Loucy (cell line): ENCODE measurements at regions not wholly inside any gene's neighbourhood (a gene's known extent, or its start where the extent isn't known, plus 50 kb on each side); places are given as distances from the start of the nearest gene placed in this dataset.

Source experiments
- H2AFZ ChIP-seq: fragments of 200-600 bp; sonication (generic); 2 replicates; pipeline ENCODE4 v1.6.0; 2016; ENCODE audit warnings: antibody characterized with exemption, mild to moderate bottlenecking, low read length, moderate library complexity
- H3F3A ChIP-seq: fragments of 200-600 bp; 2 replicates; pipeline ENCODE4 v1.6.0; 2016; ENCODE audit warnings: antibody characterized with exemption, low read depth, mild to moderate bottlenecking
- H3K27me3 ChIP-seq: fragments of 200-600 bp; sonication (generic); 2 replicates; pipeline ENCODE4 v1.6.1; 2014; ENCODE audit warnings: low read length, mild to moderate bottlenecking; ENCODE audit not compliant: insufficient read depth, poor library complexity, severe bottlenecking
- H3K36me3 ChIP-seq: fragments of 200-600 bp; sonication (generic); 2 replicates; pipeline ENCODE4 v1.6.1; 2016; ENCODE audit warnings: low read length; ENCODE audit not compliant: insufficient read depth
- H3K4me1 ChIP-seq: fragments of 200-600 bp; sonication (generic); 2 replicates; pipeline ENCODE4 v1.5.1; 2014; ENCODE audit warnings: low read length, mild to moderate bottlenecking; ENCODE audit not compliant: insufficient read depth, poor library complexity, severe bottlenecking
- H3K4me2 ChIP-seq: fragments of 200-600 bp; sonication (generic); 2 replicates; pipeline ENCODE4 v1.6.0; 2014; ENCODE audit warnings: antibody characterized with exemption, low read length, low read depth, mild to moderate bottlenecking; ENCODE audit not compliant: poor library complexity, severe bottlenecking
- H3K4me3 ChIP-seq: fragments of 200-600 bp; sonication (generic); 2 replicates; pipeline ENCODE4 v1.5.1; 2014; ENCODE audit warnings: low read length, mild to moderate bottlenecking, mixed read lengths; ENCODE audit not compliant: poor library complexity, severe bottlenecking
- H3K79me2 ChIP-seq: fragments of 200-600 bp; sonication (generic); 2 replicates; pipeline ENCODE4 v1.6.1; 2014; ENCODE audit warnings: low read length; ENCODE audit not compliant: insufficient read depth
- H3K9ac ChIP-seq: fragments of 200-600 bp; sonication (generic); 2 replicates; pipeline ENCODE4 v1.6.0; 2014; ENCODE audit warnings: mild to moderate bottlenecking, low read depth, low read length, moderate library complexity; ENCODE audit not compliant: poor library complexity, severe bottlenecking
- H3K9me2 ChIP-seq: fragments of 200-600 bp; sonication (generic); replicated peaks from 2 replicates; pipeline ENCODE4 v1.6.1; 2016; ENCODE audit warnings: low read depth, low read length, mixed read lengths
- H3K9me3 ChIP-seq: fragments of 200-600 bp; sonication (generic); 2 replicates; pipeline ENCODE4 v1.6.1; 2014; ENCODE audit warnings: mild to moderate bottlenecking, antibody characterized with exemption, low read length, low read depth; ENCODE audit not compliant: insufficient read depth
- H4K20me1 ChIP-seq: fragments of 200-600 bp; sonication (generic); 2 replicates; pipeline ENCODE4 v1.6.0; 2014; ENCODE audit warnings: antibody characterized with exemption, low read length, mild to moderate bottlenecking; ENCODE audit not compliant: insufficient read depth, poor library complexity, severe bottlenecking
- EZH2phosphoT487 ChIP-seq: fragments of 200-600 bp; IDR thresholded peaks from 2 replicates; pipeline ENCODE4 v1.6.1; 2018; ENCODE audit warnings: antibody characterized with exemption, mild to moderate bottlenecking, moderate library complexity, borderline replicate concordance
- TF ChIP-seq, protein P1 (sequence below): fragments of 200-600 bp; sonication (generic); conservative IDR thresholded peaks from 2 replicates; pipeline ENCODE4 v1.5.1; 2014; ENCODE audit warnings: mild to moderate bottlenecking, antibody characterized with exemption, low read length

DNA sequence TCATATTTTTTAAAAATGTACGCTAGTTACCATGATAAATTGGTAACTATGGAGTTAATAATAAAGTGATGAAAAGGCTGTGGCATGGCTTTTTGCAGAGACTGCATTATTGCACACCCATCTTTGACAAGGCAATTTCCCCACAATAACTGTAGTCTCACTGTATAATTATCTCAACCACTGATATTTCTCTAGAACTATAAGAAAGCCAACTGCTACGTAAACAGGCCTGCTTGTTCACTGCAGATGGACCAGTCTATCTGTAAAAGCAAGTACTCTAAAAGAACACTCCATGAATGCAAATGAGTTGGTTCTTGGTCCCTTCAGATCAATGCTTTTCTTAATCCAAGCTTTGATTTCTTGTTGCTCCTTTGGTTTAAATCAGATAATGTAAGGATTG is 218.7 kb downstream of the RBM43 start:
- Histone ChIP-seq H3K27me3 (no peaks in the 10 kb centered on the region), H3K4me3 (no peak overlapping the region), H3K36me3 (no peaks in the 10 kb centered on the region), H2AFZ (no peak overlapping the region), H3F3A (no peaks in the 10 kb centered on the region), H3K79me2 (no peaks in the 10 kb centered on the region), H3K4me1 (no peaks in the 10 kb centered on the region), H4K20me1 (no peaks in the 10 kb centered on the region), H3K9ac (no peak overlapping the region), H3K4me2 (no peak overlapping the region), H3K9me2 (no peaks in the 10 kb centered on the region), H3K9me3 (no peaks in the 10 kb centered on the region)
- TF ChIP-seq, protein P1, sequence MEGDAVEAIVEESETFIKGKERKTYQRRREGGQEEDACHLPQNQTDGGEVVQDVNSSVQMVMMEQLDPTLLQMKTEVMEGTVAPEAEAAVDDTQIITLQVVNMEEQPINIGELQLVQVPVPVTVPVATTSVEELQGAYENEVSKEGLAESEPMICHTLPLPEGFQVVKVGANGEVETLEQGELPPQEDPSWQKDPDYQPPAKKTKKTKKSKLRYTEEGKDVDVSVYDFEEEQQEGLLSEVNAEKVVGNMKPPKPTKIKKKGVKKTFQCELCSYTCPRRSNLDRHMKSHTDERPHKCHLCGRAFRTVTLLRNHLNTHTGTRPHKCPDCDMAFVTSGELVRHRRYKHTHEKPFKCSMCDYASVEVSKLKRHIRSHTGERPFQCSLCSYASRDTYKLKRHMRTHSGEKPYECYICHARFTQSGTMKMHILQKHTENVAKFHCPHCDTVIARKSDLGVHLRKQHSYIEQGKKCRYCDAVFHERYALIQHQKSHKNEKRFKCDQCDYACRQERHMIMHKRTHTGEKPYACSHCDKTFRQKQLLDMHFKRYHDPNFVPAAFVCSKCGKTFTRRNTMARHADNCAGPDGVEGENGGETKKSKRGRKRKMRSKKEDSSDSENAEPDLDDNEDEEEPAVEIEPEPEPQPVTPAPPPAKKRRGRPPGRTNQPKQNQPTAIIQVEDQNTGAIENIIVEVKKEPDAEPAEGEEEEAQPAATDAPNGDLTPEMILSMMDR = no peak
- no peak for TF ChIP-seq EZH2phosphoT487

DNA sequence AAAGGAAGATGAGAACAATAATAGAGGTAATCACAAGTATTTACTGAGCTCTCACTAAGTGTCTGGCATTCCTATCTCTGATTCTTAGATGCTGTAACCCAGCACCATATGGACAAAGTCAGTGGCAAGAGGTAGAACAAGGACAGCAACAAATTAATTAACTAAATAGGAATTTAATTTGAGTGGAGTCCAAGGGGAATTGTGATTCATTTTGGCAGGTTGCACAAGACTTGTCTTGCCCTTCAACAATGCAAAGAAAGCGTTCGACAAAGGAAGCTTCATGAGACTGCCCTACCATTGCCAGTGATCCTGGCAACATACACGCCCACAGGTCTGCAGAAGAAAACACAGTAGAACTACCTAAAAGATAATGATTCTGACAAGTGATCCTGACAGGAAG is 221.6 kb downstream of the RBM43 start:
- Histone ChIP-seq H3K9ac (no peak overlapping the region), H3K9me3 (no peaks in the 10 kb centered on the region), H3F3A (no peaks in the 10 kb centered on the region), H3K9me2 (no peaks in the 10 kb centered on the region), H3K79me2 (no peaks in the 10 kb centered on the region), H3K4me1 (no peaks in the 10 kb centered on the region), H3K4me3 (no peak overlapping the region), H2AFZ (no peak overlapping the region), H3K36me3 (no peaks in the 10 kb centered on the region), H4K20me1 (no peaks in the 10 kb centered on the region), H3K27me3 (no peaks in the 10 kb centered on the region), H3K4me2 (no peak overlapping the region)
- TF ChIP-seq, protein P1 = no peak
- no peak for TF ChIP-seq EZH2phosphoT487

DNA sequence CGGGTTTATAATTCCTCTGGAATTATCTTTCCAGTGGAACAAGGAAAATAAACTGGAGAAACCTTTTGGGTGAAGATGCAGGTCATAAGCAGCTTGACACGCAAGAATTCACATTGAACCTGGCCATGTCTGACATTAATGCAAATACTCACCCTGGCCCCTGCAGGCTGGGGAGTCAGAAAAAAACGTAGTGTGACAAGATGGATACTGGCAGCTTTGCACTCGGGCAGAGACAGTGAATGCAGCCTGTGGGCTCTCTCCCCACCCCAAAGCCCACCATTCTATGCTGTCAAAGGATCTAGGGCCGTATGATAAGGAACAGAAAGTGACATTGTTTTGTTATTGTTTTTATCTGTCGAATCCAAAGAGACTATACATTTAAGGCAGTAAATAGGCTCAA is 223.1 kb downstream of the RBM43 start:
- no peaks in the 10 kb centered on the region for H3K27me3 ChIP-seq
- H4K20me1 ChIP-seq = no peaks in the 10 kb centered on the region
- H3K9me2 ChIP-seq = no peaks in the 10 kb centered on the region
- no peaks in the 10 kb centered on the region for H3F3A ChIP-seq
- H3K79me2 ChIP-seq = no peaks in the 10 kb centered on the region
- H3K4me3 ChIP-seq = no peak overlapping the region
- no peak overlapping the region for H2AFZ ChIP-seq
- no peak overlapping the region for H3K4me2 ChIP-seq
- H3K9me3 ChIP-seq = no peaks in the 10 kb centered on the region
- no peak overlapping the region for H3K9ac ChIP-seq
- no peaks in the 10 kb centered on the region for H3K36me3 ChIP-seq
- no peaks in the 10 kb centered on the region for H3K4me1 ChIP-seq
- no peak for TF ChIP-seq EZH2phosphoT487
- TF ChIP-seq, protein P1 = no peak
